Stimulated activated CD8-positive, alpha-beta memory T cell treated with anti-CD3 and anti-CD28 coated beads, Interleukin-7, amount 100 ng/mL, for 48 hours (primary cell): ENCODE measurements at regions not wholly inside any gene's neighbourhood (a gene's known extent, or its start where the extent isn't known, plus 50 kb on each side); places are given as distances from the start of the nearest gene placed in this dataset.

ENCODE experiments used
- DNase-seq, 2 donors: peaks; one replicate each; pipeline ENCODE4 v3.0.0-alpha.2; 2020; ENCODE audit warnings: low read depth in 1 of 2; ENCODE audit errors: extremely low read depth in 1 of 2

- DNase-seq, result no peak
Measured at GRCh38 chr11:45366619-45367190, 80.6 kb upstream of the SYT13 start.

DNA sequence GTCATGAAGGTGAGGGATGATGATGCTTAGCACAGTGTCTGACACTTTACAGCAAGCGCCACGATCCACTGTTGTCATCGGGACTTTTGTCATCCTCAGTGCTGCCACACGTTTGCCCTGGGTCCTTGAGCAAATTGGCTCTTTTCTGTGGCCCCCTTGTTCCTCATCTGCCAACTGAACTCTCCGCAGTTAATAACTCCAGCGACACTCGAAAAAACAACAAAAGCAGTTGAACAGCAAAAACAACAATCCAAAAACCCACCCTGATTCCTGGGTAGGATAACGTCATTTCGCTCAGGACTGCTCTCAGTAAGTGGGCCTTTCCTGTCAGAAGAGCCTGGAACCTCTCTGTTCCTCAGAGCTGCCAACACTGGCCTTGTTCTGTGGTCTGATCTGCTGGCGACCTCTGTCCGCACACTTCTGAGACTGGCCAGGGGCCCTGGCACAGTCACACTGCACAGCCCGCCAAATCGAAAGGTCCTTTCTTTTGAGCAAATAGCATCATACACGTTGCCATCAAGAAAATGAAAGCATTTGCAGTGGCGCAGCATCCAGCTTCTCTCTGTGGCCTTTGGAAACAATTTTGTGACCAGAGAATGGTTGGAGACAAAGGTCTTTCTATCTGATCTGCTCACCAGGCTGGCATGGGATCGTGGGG, 79.9 kb upstream of the SYT13 start:
- DNase-seq, result no peak

- no peak for DNase-seq
Measured at GRCh38 chr11:45362636-45363035, 76.5 kb upstream of the SYT13 start.

- no peak for DNase-seq
Measured at GRCh38 chr11:45361551-45361950, 75.4 kb upstream of the SYT13 start.

DNA sequence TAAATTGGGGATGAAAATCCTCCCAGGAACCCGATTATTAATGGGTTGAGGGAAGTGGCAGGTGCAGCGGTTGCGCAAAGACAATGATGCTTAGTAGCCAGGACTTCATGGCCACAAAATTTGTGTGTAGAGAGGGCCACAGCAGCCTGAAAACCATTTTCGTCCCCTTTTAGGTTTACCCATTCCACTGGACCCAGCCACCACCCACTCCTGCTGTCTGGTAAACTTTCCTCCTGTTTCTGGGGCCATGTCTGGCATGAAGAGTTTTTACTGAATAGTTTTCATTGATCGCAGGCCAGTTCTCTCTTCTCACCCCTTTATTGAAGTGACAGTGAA, 69.5 kb upstream of the SYT13 start:
- DNase-seq, result no peak

GRCh38 chr11:45354976-45355705, 69.0 kb upstream of the SYT13 start:
- DNase-seq, result peak; percentile 57 to 73

- no peak for DNase-seq
Measured at GRCh38 chr11:45348729-45349128, 62.6 kb upstream of the SYT13 start.

GRCh38 chr11:45347348-45348082, 61.4 kb upstream of the SYT13 start:
- DNase-seq, result no peak

DNA sequence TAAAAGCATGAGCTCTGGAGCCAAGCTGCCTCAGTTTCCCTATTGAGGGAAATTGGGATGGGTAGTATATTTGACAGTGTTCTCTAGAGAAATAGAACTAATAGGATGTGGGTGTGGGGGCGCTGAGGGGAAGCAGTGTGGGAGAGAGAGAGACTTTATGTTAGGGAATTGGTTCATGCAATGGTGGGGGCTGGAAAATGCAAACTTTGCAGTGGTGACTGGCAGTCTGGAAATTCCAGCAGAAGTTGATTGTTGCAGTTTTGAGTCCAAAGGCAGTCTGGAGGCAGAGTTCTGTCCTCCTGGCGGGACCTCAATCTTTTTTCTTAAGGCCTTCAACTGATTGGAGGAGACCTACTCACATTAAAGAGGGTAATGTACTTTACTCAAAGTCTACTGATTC, 59.4 kb upstream of the SYT13 start:
- no peak for DNase-seq

- DNase-seq, result no peak
Measured at GRCh38 chr11:45344028-45344427, 57.9 kb upstream of the SYT13 start.

DNA sequence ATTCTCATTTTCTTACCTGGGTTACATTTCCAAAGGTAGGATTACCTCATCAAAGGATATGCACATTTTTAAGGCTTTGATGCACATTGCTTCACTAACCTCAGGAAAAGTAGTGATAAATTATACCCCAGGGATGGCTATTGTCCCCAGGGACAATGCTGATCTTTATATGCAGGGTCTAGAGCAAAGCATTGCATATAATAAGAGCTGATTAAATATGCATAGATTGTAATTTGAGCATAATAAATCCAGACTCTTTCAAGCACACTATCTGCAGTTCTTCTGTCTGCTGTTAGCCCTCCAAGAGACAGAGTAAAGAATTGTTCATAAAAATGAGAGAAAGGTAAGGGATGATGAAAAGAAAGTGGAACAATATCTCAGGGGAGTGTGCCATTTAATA, 57.3 kb upstream of the SYT13 start:
- no peak for DNase-seq

- no peak for DNase-seq
Measured at GRCh38 chr11:45341372-45341771, 55.2 kb upstream of the SYT13 start.

GRCh38 chr11:45339729-45340519, 53.8 kb upstream of the SYT13 start:
- DNase-seq, result peak; percentile 85 to 87

DNA sequence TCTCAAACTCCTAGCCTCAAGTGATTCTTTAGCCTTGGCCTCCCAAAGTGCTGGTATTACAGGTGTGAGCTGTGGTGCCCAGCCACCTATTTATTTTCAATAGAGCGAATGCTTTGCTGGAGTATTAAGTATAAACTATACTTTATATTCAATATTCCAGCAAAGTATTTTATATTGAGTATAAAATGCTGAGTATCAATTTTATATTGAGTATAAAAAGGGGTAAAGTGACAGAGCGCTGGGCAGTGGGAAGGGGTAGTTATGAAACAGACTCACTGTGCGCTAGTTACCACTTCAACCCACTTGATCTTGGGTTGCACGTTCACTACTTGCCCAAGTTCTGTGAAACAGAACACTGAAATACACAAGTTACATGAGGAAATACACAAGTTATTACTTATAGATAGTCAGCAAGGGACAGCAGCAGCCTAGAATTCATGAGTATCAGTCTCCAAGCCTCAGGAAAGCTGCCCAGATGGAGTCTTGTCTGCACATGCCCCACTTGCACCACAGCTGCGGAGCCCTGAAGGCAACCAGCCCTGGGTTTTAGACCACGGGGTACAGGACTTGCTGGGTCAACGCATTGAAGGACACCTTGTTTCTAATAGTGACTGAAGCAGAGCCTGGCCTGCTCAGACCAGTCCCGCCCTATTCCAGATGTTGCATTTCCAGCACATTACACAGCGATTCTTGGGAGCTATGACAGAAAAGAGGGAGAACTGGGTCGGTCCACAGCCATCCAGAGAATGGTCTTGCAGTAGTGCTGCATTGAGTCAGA, 51.6 kb upstream of the SYT13 start:
- DNase-seq, result no peak

- no peak for DNase-seq
Measured at GRCh38 chr11:45336136-45336535, 50.0 kb upstream of the SYT13 start.
